ENCODE measurements at regions not wholly inside any gene's neighbourhood (a gene's known extent, or its start where the extent isn't known, plus 50 kb on each side); places are given as distances from the start of the nearest gene placed in this dataset.
"Not testable (repeated sequence)": the region's sequence is repeated elsewhere in the genome, so short reads cannot be mapped to it uniquely, and the experiment has no call there.

DNA sequence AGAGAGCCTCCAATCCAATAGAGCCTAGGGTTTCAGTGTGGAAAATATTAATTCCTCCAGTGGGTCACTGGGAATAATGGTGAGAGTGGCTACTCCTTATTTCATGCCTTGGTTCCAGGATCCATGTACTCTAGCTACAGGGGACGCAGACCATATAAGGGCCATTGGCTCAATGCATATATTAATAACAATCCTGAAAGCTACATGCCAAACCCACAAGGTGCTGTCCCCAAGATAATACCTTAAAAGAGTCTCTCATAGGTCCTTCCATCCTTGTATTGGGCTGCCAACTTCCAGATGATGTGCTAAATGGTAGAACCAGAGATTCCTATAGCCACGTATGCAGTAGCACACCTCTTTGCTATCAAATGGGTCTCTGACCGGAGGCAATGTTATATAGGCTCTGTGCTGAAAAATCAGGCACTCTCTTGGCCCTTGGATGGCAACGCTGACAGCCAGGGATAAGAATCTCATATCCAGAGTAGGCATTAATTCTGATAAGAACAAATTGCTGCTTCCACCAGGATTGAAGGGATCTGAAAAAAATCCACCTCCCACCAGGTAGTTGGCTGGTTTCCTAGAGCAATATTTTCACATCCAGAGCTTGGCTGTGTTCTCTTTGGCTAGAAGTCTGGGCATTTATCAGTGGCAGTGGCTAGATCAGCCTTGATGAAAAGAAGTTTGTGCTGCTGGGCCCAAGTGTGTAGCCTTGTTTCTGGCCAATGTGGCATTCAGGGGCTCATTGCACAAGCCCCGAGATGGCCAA lies 218.1 kb upstream of the MGAT5 start:
- H3K79me2 ChIP-seq (ENCODE audit: control insufficient read depth, insufficient read depth, low read length, unreplicated experiment) = no peaks in the 10 kb centered on the region
- H2AFZ ChIP-seq (ENCODE audit: low read length, unreplicated experiment) = no peak overlapping the region
- peaks cover 28% of the 10 kb centered on the region for H3K27me3 ChIP-seq (ENCODE audit: insufficient read depth, low read length)
- H3K4me3 ChIP-seq (ENCODE audit: low read depth, low read length) = no peak overlapping the region
- no peak overlapping the region for H3K27ac ChIP-seq (ENCODE audit: low read depth, low read length)
- no peaks in the 10 kb centered on the region for H3K36me3 ChIP-seq (ENCODE audit: insufficient read depth, low read length)
- no peaks in the 10 kb centered on the region for H3K4me1 ChIP-seq (ENCODE audit: control insufficient read depth, insufficient read depth, low read length, unreplicated experiment)

DNA sequence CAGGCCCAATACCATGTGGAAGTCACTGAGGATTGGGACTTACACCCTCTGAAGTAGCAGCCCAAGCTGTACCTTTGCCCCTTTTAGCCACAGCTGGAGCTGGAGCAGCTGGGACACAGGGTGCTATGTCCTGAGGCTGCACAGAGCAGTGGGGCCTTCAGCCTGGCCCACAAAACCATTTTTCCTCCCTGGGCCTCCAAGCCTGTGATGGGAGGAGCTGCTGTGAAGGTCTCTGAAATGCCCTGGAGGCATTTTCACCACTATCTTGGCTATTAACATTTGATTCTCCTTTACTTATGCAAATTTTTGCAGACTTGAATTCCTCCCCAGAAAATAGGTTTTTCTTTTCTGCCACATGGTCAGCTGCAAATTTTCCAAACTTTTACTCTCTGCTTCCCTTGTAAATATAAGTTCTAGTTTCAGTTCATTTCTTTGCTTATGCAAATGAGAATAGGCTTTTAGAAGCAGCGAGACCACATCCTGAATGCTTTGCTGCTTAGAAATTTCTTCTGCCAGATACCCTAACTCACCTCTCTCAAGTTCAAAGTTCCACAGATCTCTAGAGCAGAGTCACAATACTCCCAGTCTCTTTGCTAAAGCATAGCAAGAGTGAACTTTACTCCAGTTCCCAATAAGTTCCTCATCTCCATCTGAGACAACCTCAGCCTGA lies 213.8 kb upstream of the MGAT5 start:
- Histone ChIP-seq H3K27ac (ENCODE audit: low read depth, low read length) (no peak overlapping the region), H2AFZ (ENCODE audit: low read length, unreplicated experiment) (no peak overlapping the region), H3K4me3 (ENCODE audit: low read depth, low read length) (no peak overlapping the region), H3K79me2 (ENCODE audit: control insufficient read depth, insufficient read depth, low read length, unreplicated experiment) (no peaks in the 10 kb centered on the region), H3K4me1 (ENCODE audit: control insufficient read depth, insufficient read depth, low read length, unreplicated experiment) (no peaks in the 10 kb centered on the region), H3K36me3 (ENCODE audit: insufficient read depth, low read length) (no peaks in the 10 kb centered on the region), H3K27me3 (ENCODE audit: insufficient read depth, low read length) (no peaks in the 10 kb centered on the region)

DNA sequence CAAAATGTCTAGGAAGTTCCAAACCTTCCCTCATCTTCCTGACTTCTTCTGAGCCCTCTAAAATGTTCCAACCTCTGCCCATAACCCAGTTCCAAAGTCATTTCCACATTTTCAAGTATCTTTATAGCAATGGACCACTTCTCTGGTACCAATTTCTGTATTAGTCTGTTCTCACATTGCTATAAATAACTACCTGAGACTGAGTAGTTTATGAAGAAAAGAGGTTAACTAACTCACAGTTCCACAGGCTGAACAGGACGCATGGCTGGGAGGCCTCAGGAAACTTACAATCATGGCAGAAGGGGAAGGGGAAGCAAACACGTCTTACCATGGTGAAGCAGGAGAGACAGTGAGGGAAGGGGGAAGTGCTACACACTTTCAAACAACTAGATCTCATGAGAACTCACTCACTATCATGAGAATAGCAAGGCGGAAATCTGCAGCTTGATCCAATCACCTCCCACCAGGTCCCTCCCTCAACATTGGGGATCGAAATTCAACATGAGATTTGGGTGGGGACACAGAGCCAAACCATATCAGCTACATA lies 213.2 kb upstream of the MGAT5 start:
- not testable (repeated sequence) for H3K36me3 ChIP-seq (ENCODE audit: insufficient read depth, low read length); H3K27ac ChIP-seq (ENCODE audit: low read depth, low read length); H3K79me2 ChIP-seq (ENCODE audit: control insufficient read depth, insufficient read depth, low read length, unreplicated experiment); H2AFZ ChIP-seq (ENCODE audit: low read length, unreplicated experiment); H3K4me1 ChIP-seq (ENCODE audit: control insufficient read depth, insufficient read depth, low read length, unreplicated experiment); H3K4me3 ChIP-seq (ENCODE audit: low read depth, low read length); H3K27me3 ChIP-seq (ENCODE audit: insufficient read depth, low read length)

DNA sequence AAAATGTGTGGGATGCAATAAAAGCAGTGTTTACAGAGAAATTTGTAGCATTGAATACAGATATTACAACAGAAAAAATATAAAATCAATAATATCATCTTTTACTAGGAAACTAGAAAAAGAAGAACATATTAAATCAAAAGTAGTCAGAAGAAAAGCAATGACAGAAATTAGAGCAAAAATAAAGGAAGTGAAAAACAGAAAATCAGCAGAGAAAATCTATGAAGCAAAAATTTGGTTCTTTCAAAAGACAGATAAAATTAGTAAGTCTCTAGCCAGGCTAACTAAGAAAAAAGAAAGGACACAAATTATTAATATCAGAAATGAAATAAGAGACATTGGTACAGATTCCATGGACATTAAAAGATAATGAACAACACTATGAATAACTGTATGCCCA lies 212.0 kb upstream of the MGAT5 start:
- Histone ChIP-seq H3K27ac (ENCODE audit: low read depth, low read length) (no peak overlapping the region), H3K79me2 (ENCODE audit: control insufficient read depth, insufficient read depth, low read length, unreplicated experiment) (no peaks in the 10 kb centered on the region), H3K4me3 (ENCODE audit: low read depth, low read length) (no peak overlapping the region), H2AFZ (ENCODE audit: low read length, unreplicated experiment) (no peak overlapping the region), H3K27me3 (ENCODE audit: insufficient read depth, low read length) (no peaks in the 10 kb centered on the region), H3K36me3 (ENCODE audit: insufficient read depth, low read length) (no peaks in the 10 kb centered on the region), H3K4me1 (ENCODE audit: control insufficient read depth, insufficient read depth, low read length, unreplicated experiment) (no peaks in the 10 kb centered on the region)

DNA sequence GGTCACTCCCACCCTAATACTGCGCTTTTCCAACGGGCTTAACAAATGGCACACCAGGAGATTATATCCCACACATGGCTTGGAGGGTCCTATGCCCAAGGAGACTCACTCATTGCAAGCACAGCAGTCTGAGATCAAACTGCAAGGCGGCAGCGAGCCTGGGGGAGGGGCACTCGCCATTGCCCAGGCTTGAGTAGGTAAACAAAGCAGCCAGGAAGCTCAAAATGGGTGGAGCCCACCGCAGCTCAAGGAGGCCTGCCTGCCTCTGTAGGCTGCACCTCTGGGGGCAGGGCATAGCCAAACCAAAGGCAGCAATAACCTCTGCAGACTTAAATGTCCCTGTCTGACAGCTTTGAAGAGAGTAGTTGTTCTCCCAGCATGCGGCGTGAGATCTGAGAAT lies 210.8 kb upstream of the MGAT5 start:
- not testable (repeated sequence) for H2AFZ ChIP-seq (ENCODE audit: low read length, unreplicated experiment); H3K4me1 ChIP-seq (ENCODE audit: control insufficient read depth, insufficient read depth, low read length, unreplicated experiment); H3K36me3 ChIP-seq (ENCODE audit: insufficient read depth, low read length); H3K27ac ChIP-seq (ENCODE audit: low read depth, low read length); H3K27me3 ChIP-seq (ENCODE audit: insufficient read depth, low read length); H3K79me2 ChIP-seq (ENCODE audit: control insufficient read depth, insufficient read depth, low read length, unreplicated experiment); H3K4me3 ChIP-seq (ENCODE audit: low read depth, low read length)

DNA sequence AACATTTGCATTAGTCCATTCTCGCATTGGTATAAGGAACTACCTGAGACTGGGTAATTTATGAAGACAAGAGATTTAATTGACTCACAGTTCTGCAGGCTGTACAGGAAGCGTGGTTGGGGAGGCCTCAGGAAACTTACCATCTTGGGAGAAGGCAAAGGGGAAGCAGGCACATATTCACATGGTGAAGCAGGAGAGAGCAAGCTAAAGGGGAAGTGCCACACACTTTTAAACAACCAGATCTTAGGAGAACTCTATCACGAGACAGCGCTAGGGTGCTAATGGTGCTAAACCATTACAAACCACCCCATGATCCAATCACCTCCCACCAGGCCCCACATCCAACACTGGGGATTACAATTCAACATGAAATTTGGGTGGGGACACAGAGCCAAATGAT lies 201.7 kb upstream of the MGAT5 start:
- Histone ChIP-seq H3K36me3 (ENCODE audit: insufficient read depth, low read length) (no peaks in the 10 kb centered on the region), H3K4me1 (ENCODE audit: control insufficient read depth, insufficient read depth, low read length, unreplicated experiment) (no peaks in the 10 kb centered on the region), H3K4me3 (ENCODE audit: low read depth, low read length) (no peak overlapping the region), H2AFZ (ENCODE audit: low read length, unreplicated experiment) (no peak overlapping the region), H3K27ac (ENCODE audit: low read depth, low read length) (no peak overlapping the region), H3K27me3 (ENCODE audit: insufficient read depth, low read length) (peaks cover 2% of the 10 kb centered on the region; the same call in 1 of the 2 replicates), H3K79me2 (ENCODE audit: control insufficient read depth, insufficient read depth, low read length, unreplicated experiment) (no peaks in the 10 kb centered on the region)

DNA sequence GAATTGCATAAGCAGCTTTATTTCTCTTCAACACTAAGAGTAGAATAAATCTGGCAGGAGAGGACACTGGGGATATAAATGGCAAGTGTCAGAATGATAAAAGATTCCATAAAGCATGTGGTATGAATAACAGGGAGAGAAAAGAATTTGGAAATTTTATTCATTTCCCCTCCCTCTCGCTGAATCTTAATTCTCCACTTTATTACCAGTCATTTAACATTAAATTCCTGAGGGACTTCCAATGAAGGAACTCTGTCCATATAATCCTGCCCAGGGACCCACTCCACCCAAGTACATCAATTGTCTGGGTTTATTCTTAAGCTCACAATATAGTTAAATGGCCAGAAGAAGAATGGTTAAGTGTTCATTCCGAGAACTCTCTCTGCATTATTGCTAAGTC lies 197.7 kb upstream of the MGAT5 start:
- Histone ChIP-seq H3K36me3 (ENCODE audit: insufficient read depth, low read length) (no peaks in the 10 kb centered on the region), H3K4me3 (ENCODE audit: low read depth, low read length) (no peak overlapping the region), H3K79me2 (ENCODE audit: control insufficient read depth, insufficient read depth, low read length, unreplicated experiment) (no peaks in the 10 kb centered on the region), H3K4me1 (ENCODE audit: control insufficient read depth, insufficient read depth, low read length, unreplicated experiment) (no peaks in the 10 kb centered on the region), H3K27ac (ENCODE audit: low read depth, low read length) (no peak overlapping the region), H3K27me3 (ENCODE audit: insufficient read depth, low read length) (peaks cover 2% of the 10 kb centered on the region; the same call in 1 of the 2 replicates), H2AFZ (ENCODE audit: low read length, unreplicated experiment) (no peak overlapping the region)

DNA sequence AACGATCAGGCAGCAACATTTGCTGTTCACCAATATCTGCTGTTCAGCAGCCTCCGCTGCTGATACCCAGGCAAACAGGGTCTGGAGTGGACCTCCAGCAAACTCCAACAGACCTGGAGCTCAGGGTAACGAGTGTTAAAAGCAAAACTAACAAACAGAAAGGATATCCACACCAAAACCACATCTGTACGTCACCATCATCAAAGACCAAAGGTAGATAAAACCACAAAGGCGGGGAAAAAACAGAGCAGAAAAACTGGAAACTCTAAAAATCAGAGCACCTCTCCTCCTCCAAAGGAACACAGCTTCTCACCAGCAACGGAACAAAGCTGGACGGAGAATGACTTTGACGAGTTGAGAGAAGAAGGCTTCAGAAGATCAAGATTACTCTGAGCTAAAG lies 192.8 kb upstream of the MGAT5 start:
- H3K79me2 ChIP-seq (ENCODE audit: control insufficient read depth, insufficient read depth, low read length, unreplicated experiment); H3K27ac ChIP-seq (ENCODE audit: low read depth, low read length); H3K4me3 ChIP-seq (ENCODE audit: low read depth, low read length); H2AFZ ChIP-seq (ENCODE audit: low read length, unreplicated experiment); H3K4me1 ChIP-seq (ENCODE audit: control insufficient read depth, insufficient read depth, low read length, unreplicated experiment); H3K36me3 ChIP-seq (ENCODE audit: insufficient read depth, low read length); H3K27me3 ChIP-seq (ENCODE audit: insufficient read depth, low read length): not testable (repeated sequence)

DNA sequence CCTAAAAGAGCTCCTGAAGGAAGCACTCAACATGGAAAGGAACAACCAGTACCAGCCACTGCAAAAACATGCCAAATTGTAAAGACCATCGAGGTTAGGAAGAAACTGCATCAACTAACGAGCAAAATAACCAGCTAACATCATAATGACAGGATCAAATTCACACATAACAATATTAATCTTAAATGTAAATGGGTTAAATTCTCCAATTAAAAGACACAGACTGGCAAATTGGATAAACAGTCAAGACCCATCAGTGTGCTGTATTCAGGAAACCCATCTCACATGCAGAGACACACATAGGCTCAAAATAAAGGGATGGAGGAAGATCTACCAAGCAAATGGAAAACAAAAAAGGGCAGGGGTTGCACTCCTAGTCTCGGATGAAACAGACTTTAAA lies 191.6 kb upstream of the MGAT5 start:
- not testable (repeated sequence) for H3K36me3 ChIP-seq (ENCODE audit: insufficient read depth, low read length); H3K27me3 ChIP-seq (ENCODE audit: insufficient read depth, low read length); H3K27ac ChIP-seq (ENCODE audit: low read depth, low read length); H3K4me1 ChIP-seq (ENCODE audit: control insufficient read depth, insufficient read depth, low read length, unreplicated experiment); H3K4me3 ChIP-seq (ENCODE audit: low read depth, low read length); H3K79me2 ChIP-seq (ENCODE audit: control insufficient read depth, insufficient read depth, low read length, unreplicated experiment); H2AFZ ChIP-seq (ENCODE audit: low read length, unreplicated experiment)

DNA sequence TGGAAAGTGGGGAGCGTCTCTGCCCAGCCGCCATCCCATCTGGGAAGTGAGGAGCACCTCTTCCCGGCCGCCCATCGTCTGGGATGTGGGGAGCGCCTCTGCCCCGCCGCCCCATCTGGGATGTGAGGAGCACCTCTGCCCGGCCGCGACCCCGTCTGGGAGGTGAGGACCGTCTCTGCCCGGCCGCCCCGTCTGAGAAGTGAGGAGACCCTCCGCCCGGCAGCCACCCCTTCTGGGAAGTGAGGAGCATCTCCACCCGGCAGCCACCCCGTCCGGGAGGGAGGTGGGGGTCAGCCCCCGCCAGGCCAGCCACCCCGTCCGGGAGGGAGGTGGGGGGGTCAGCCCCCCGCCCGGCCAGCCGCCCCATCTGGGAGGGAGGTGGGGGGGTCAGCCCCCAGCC lies 190.0 kb upstream of the MGAT5 start:
- not testable (repeated sequence) for H3K36me3 ChIP-seq (ENCODE audit: insufficient read depth, low read length); H3K4me1 ChIP-seq (ENCODE audit: control insufficient read depth, insufficient read depth, low read length, unreplicated experiment); H3K27me3 ChIP-seq (ENCODE audit: insufficient read depth, low read length); H2AFZ ChIP-seq (ENCODE audit: low read length, unreplicated experiment); H3K27ac ChIP-seq (ENCODE audit: low read depth, low read length); H3K79me2 ChIP-seq (ENCODE audit: control insufficient read depth, insufficient read depth, low read length, unreplicated experiment); H3K4me3 ChIP-seq (ENCODE audit: low read depth, low read length)

DNA sequence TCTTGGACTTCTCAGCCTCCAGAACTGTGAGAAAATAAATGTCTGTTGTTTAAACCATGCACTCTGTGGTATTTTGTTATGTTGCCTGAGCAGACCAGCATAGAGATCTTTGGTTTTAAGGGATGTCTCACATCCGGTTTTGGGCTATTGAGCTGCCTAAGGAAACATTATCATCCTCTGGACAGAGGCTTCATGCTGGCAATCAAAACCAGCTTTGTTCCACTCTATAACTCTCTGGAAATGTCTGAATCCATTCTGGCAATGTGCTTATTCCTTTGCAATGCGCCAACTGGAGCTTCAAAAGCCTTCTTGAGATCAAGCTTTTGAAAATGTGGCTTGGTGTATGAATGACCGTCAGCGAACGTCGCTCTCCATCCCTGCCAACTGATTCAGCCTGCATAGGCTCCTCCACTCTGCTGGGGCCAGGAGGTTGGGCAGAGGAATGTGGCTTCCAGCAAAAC lies 183.6 kb upstream of the MGAT5 start:
- Histone ChIP-seq H3K27me3 (ENCODE audit: insufficient read depth, low read length) (0 out of 2 replicates have a peak, but pooled peaks cover 8% of the 10 kb centered on the region), H2AFZ (ENCODE audit: low read length, unreplicated experiment) (no peak overlapping the region), H3K27ac (ENCODE audit: low read depth, low read length) (no peak overlapping the region), H3K36me3 (ENCODE audit: insufficient read depth, low read length) (no peaks in the 10 kb centered on the region), H3K4me3 (ENCODE audit: low read depth, low read length) (no peak overlapping the region), H3K4me1 (ENCODE audit: control insufficient read depth, insufficient read depth, low read length, unreplicated experiment) (no peaks in the 10 kb centered on the region), H3K79me2 (ENCODE audit: control insufficient read depth, insufficient read depth, low read length, unreplicated experiment) (no peaks in the 10 kb centered on the region)

All from ACC112 (cell line).